ENCODE measurements at regions not wholly inside any gene's neighbourhood (a gene's known extent, or its start where the extent isn't known, plus 50 kb on each side); places are given as distances from the start of the nearest gene placed in this dataset.
A peak's percentile ranks its signal among the peaks of the same experiment; 100 is the strongest.

GRCh38 chr15:29452881-29453731 is 183.5 kb upstream of the NSMCE3 start:
- POLR2A ChIA-PET: no interaction called here
- no peak overlapping the region for H3K4me3 ChIP-seq (replicated peaks in 1 of 3; ENCODE audit: insufficient read depth in 1 of 3, low read depth in 1 of 3, low read length in 3 of 3)

More at GRCh38 chr15:29452881-29453731, 183.5 kb upstream of the NSMCE3 start:
- CTCF ChIA-PET: no interaction called here
- no peaks in the 10 kb centered on the region for H3K79me2 ChIP-seq (ENCODE audit: control insufficient read depth, insufficient read depth, low read length)
- no peak overlapping the region for H3K27ac ChIP-seq (ENCODE audit: insufficient read depth, low read depth, low read length)
- H3K36me3 ChIP-seq (ENCODE audit: control insufficient read depth in 2 of 2, extremely low read depth in 1 of 2, insufficient read depth in 2 of 2, low read length in 2 of 2): no peaks in the 10 kb centered on the region
- peaks cover 17% of the 10 kb centered on the region for H3K4me1 ChIP-seq (ENCODE audit: control insufficient read depth, extremely low read depth, insufficient read depth, low read length)
- no peaks in the 10 kb centered on the region for H3K27me3 ChIP-seq (ENCODE audit: control insufficient read depth in 2 of 2, insufficient read depth in 2 of 2, low read length in 2 of 2)
- FAIRE-seq: peak; percentile 66
- dilution Hi-C loops (cut with MboI; ENCODE audit: extremely low pct_ligation_motif_present, low sequenced_read_pairs) (no loop called here), intact Hi-C loops (cut with micrococcal nuclease) (no loop called here)
- TF ChIP-seq GATA2 (IDR thresholded peaks at IDR 0.05; ENCODE audit: insufficient read depth, insufficient read length, low read depth, low read length) (no peak), MYC (IDR thresholded peaks at IDR 0.05; ENCODE audit: low read depth, low read length) (no peak), JUN (IDR thresholded peaks at IDR 0.05; ENCODE audit: borderline replicate concordance, insufficient read depth, insufficient read length, low read depth) (no peak), EZH2 (IDR thresholded peaks at IDR 0.05; ENCODE audit: borderline replicate concordance, low read depth, low read length, severe bottlenecking) (no peak), POLR2A (IDR thresholded peaks at IDR 0.05; ENCODE audit: low read depth, low read length) (no peak)
- TF ChIP-seq, protein P1, sequence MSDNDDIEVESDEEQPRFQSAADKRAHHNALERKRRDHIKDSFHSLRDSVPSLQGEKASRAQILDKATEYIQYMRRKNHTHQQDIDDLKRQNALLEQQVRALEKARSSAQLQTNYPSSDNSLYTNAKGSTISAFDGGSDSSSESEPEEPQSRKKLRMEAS (IDR thresholded peaks at IDR 0.05; ENCODE audit: insufficient read depth, insufficient read length): no peak
- TF ChIP-seq, protein P2, sequence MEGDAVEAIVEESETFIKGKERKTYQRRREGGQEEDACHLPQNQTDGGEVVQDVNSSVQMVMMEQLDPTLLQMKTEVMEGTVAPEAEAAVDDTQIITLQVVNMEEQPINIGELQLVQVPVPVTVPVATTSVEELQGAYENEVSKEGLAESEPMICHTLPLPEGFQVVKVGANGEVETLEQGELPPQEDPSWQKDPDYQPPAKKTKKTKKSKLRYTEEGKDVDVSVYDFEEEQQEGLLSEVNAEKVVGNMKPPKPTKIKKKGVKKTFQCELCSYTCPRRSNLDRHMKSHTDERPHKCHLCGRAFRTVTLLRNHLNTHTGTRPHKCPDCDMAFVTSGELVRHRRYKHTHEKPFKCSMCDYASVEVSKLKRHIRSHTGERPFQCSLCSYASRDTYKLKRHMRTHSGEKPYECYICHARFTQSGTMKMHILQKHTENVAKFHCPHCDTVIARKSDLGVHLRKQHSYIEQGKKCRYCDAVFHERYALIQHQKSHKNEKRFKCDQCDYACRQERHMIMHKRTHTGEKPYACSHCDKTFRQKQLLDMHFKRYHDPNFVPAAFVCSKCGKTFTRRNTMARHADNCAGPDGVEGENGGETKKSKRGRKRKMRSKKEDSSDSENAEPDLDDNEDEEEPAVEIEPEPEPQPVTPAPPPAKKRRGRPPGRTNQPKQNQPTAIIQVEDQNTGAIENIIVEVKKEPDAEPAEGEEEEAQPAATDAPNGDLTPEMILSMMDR (IDR thresholded peaks at IDR 0.05; ENCODE audit: extremely low read depth in 1 of 2, insufficient read depth in 1 of 2, low read depth in 1 of 2, low read length in 2 of 2): no peak
- H3K9ac ChIP-seq (replicated peaks; ENCODE audit: extremely low read depth, insufficient read depth, low read length): no peak overlapping the region
- no TSS peak for BruUV-seq (replicated peaks)
- no peaks in the 10 kb centered on the region for H3K9me3 ChIP-seq (replicated peaks; ENCODE audit: control insufficient read depth, insufficient read depth, low read length)
- no peaks in the 10 kb centered on the region for H4K20me1 ChIP-seq (replicated peaks; ENCODE audit: control insufficient read depth, extremely low read depth, insufficient read depth, low read length)
- H3K9me1 ChIP-seq (replicated peaks; ENCODE audit: control insufficient read depth, extremely low read depth, insufficient read depth, low read length): no peaks in the 10 kb centered on the region
- DNase-seq (ENCODE audit: low read depth, low spot score): peak; percentile 47
- H2AFZ ChIP-seq (ENCODE audit: low read depth, low read length): peak overlapping the region; percentile 1
- peak overlapping the region; percentile 27 for H3K4me2 ChIP-seq (ENCODE audit: insufficient read depth, low read length)
